Erythroblast (primary cell): ENCODE measurements at regions not wholly inside any gene's neighbourhood (a gene's known extent, or its start where the extent isn't known, plus 50 kb on each side); places are given as distances from the start of the nearest gene placed in this dataset.

Source experiments
- GATA1 ChIP-seq: IDR thresholded peaks from 2 replicates; pipeline ENCODE4 v1.6.1; 2011; ENCODE audit warnings: low read depth, mild to moderate bottlenecking, control low read depth, low read length, moderate library complexity
- POLR2A ChIP-seq: IDR thresholded peaks from 2 replicates; pipeline ENCODE4 v1.6.1; 2011; ENCODE audit warnings: mild to moderate bottlenecking, low read length

DNA sequence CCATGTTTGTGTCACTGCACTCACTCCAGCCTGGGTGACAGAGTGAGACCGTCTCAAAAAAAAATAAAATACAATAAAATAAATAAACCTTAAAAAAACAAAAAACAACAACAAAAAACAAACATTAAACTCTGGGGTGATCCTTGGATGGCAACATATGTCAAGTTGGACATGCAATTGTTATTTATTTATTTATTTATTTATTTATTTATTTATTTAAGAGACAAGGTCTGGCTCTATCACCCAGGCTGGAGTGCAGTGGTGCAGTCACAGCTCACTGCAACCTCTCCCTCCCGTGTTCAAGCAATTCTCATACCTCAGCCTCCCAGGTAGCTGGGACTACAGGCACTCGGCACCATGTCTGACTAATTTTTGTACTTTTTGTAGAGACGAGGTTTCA is 275.5 kb downstream of the VPS13C start:
- TF ChIP-seq POLR2A (no peak), GATA1 (no peak)
